GM23248 (cell line): ENCODE measurements at regions not wholly inside any gene's neighbourhood (a gene's known extent, or its start where the extent isn't known, plus 50 kb on each side); places are given as distances from the start of the nearest gene placed in this dataset.

Source experiments
- EZH2 ChIP-seq: fragments of 200-600 bp; sonication (generic); IDR thresholded peaks from 2 replicates; pipeline ENCODE4 v1.6.1; 2018; ENCODE audit warnings: antibody characterized with exemption, mild to moderate bottlenecking; ENCODE audit not compliant: insufficient read depth, poor library complexity, severe bottlenecking
- EZH2phosphoT487 ChIP-seq: fragments of 200-600 bp; sonication (generic); IDR thresholded peaks from 2 replicates; pipeline ENCODE4 v1.6.1; 2018; ENCODE audit warnings: antibody characterized with exemption, moderate library complexity, mild to moderate bottlenecking, low read depth; ENCODE audit not compliant: insufficient read depth

- TF ChIP-seq EZH2 (no peak), EZH2phosphoT487 (no peak)
Observed at GRCh38 chr4:119746951-119747350, 118.3 kb upstream of the PDE5A start.
